ENCODE measurements at regions not wholly inside any gene's neighbourhood (a gene's known extent, or its start where the extent isn't known, plus 50 kb on each side); places are given as distances from the start of the nearest gene placed in this dataset.
"Not testable (repeated sequence)": the region's sequence is repeated elsewhere in the genome, so short reads cannot be mapped to it uniquely, and the experiment has no call there.

- TF ChIP-seq CTCF, POLR2A, POLR2AphosphoS5 (IDR thresholded peaks at IDR 0.05): not testable (repeated sequence)
These were observed 72.0 kb downstream of the SYT15 start for GRCh38 chr10:46650967-46651366.
